ENCODE measurements at regions not wholly inside any gene's neighbourhood (a gene's known extent, or its start where the extent isn't known, plus 50 kb on each side); places are given as distances from the start of the nearest gene placed in this dataset.

GRCh38 chr4:124143632-124144031 lies 568.9 kb downstream of the ANKRD50 start:
- no peak for TF ChIP-seq ATF2 (CRISPR knock-in tag; IDR thresholded peaks at IDR 0.05; ENCODE audit: borderline replicate concordance, low read depth)
- TF ChIP-seq KAT7 (CRISPR knock-in tag; IDR thresholded peaks at IDR 0.05; ENCODE audit: borderline replicate concordance): no peak
- TF ChIP-seq E2F5 (CRISPR knock-in tag; IDR thresholded peaks at IDR 0.05): no peak
- no peak for TF ChIP-seq ATF6 (CRISPR knock-in tag; IDR thresholded peaks at IDR 0.05)
- no peak for TF ChIP-seq CTCF (IDR thresholded peaks at IDR 0.05)
- TF ChIP-seq FOXP4 (CRISPR knock-in tag; IDR thresholded peaks at IDR 0.05): no peak
- no peak for TF ChIP-seq ELF4 (CRISPR knock-in tag; IDR thresholded peaks at IDR 0.05; ENCODE audit: low read depth)
- no peak for TF ChIP-seq CDX4 (CRISPR knock-in tag; IDR thresholded peaks at IDR 0.05; ENCODE audit: borderline replicate concordance)

Measured in WTC11 (cell line).